Astrocyte (in vitro differentiated cells and primary cell): ENCODE measurements at regions not wholly inside any gene's neighbourhood (a gene's known extent, or its start where the extent isn't known, plus 50 kb on each side); places are given as distances from the start of the nearest gene placed in this dataset.
"Not testable (repeated sequence)": the region's sequence is repeated elsewhere in the genome, so short reads cannot be mapped to it uniquely, and the experiment has no call there.

ENCODE experiments used
- DNase-seq: peaks from one replicate; pipeline ENCODE4 v3.0.0-alpha.2; 2010; ENCODE audit warnings: low read depth
- FAIRE-seq: peaks from 2 replicates; lab custom pipeline; 2011; peaks lifted over from hg19 to GRCh38; lab: Jason Lieb, UNC
- H2AFZ ChIP-seq: 2 replicates; pipeline ENCODE4 v1.6.0; 2012; ENCODE audit warnings: low read depth, low read length, inconsistent platforms
- H3K27ac ChIP-seq: 2 replicates; pipeline ENCODE4 v1.5.1; 2011; ENCODE audit warnings: low read depth, low read length, inconsistent platforms
- H3K27me3 ChIP-seq: 2 replicates; pipeline ENCODE4 v1.6.0; 2011; ENCODE audit warnings: low read length, inconsistent platforms; ENCODE audit not compliant: insufficient read depth
- H3K36me3 ChIP-seq: 2 replicates; pipeline ENCODE4 v1.5.1; 2011; ENCODE audit warnings: low read length, inconsistent platforms; ENCODE audit not compliant: insufficient read depth
- H3K4me1 ChIP-seq: 2 replicates; pipeline ENCODE4 v1.5.1; 2011; ENCODE audit warnings: low read length, inconsistent platforms; ENCODE audit not compliant: insufficient read depth
- H3K4me2 ChIP-seq: 2 replicates; pipeline ENCODE4 v1.6.0; 2012; ENCODE audit warnings: low read length, inconsistent platforms
- H3K4me3 ChIP-seq: 2 replicates; pipeline ENCODE4 v1.5.1; 2011; ENCODE audit warnings: low read depth, mild to moderate bottlenecking, low read length, inconsistent platforms; ENCODE audit not compliant: insufficient read depth
- H3K79me2 ChIP-seq: 2 replicates; pipeline ENCODE4 v1.6.0; 2012; ENCODE audit warnings: mild to moderate bottlenecking, low read length, inconsistent platforms; ENCODE audit not compliant: insufficient read depth
- H3K9ac ChIP-seq: 2 replicates; pipeline ENCODE4 v1.6.0; 2012; ENCODE audit warnings: mild to moderate bottlenecking, low read length, inconsistent platforms
- H3K9me3 ChIP-seq: 2 replicates; pipeline ENCODE4 v1.5.1; 2012; ENCODE audit warnings: low read depth, mild to moderate bottlenecking, low read length, inconsistent platforms; ENCODE audit not compliant: insufficient read depth
- H4K20me1 ChIP-seq: 2 replicates; pipeline ENCODE4 v1.6.0; 2012; ENCODE audit warnings: low read length, inconsistent platforms; ENCODE audit not compliant: insufficient read depth
- H3K27ac Mint-ChIP-seq: one replicate; pipeline ENCODE4 v1.8.0; 2021; ENCODE audit warnings: mild to moderate bottlenecking, mixed read lengths; ENCODE audit not compliant: unreplicated experiment
- H3K27me3 Mint-ChIP-seq: one replicate; pipeline ENCODE4 v1.8.0; 2021; ENCODE audit warnings: low read depth, mixed read lengths; ENCODE audit not compliant: unreplicated experiment
- H3K36me3 Mint-ChIP-seq: one replicate; pipeline ENCODE4 v1.8.0; 2021; ENCODE audit warnings: low read depth, mixed read lengths; ENCODE audit not compliant: unreplicated experiment
- H3K4me1 Mint-ChIP-seq: one replicate; pipeline ENCODE4 v1.8.0; 2021; ENCODE audit warnings: low read depth, mixed read lengths; ENCODE audit not compliant: unreplicated experiment
- H3K4me3 Mint-ChIP-seq: one replicate; pipeline ENCODE4 v1.8.0; 2021; ENCODE audit warnings: mild to moderate bottlenecking, moderate library complexity, mixed read lengths; ENCODE audit not compliant: unreplicated experiment
- H3K9me3 Mint-ChIP-seq: one replicate; pipeline ENCODE4 v1.8.0; 2021; ENCODE audit warnings: mild to moderate bottlenecking, mixed read lengths; ENCODE audit not compliant: unreplicated experiment

GRCh38 chr10:47711428-47711827 lies 52.0 kb downstream of the SYT15B start:
- H3K27me3 ChIP-seq, FAIRE-seq, H3K9ac ChIP-seq, H2AFZ ChIP-seq, H3K9me3 ChIP-seq, H3K27me3 Mint-ChIP-seq, H3K4me1 ChIP-seq, H3K4me3 Mint-ChIP-seq, H3K36me3 Mint-ChIP-seq, H3K27ac ChIP-seq, H3K9me3 Mint-ChIP-seq, H3K79me2 ChIP-seq, H3K27ac Mint-ChIP-seq, H4K20me1 ChIP-seq, H3K4me2 ChIP-seq, H3K4me3 ChIP-seq, H3K4me1 Mint-ChIP-seq, DNase-seq, H3K36me3 ChIP-seq: not testable (repeated sequence)

GRCh38 chr10:47710443-47710842 lies 52.9 kb downstream of the SYT15B start:
- not testable (repeated sequence) for H3K4me3 ChIP-seq, DNase-seq, H3K4me1 ChIP-seq, H3K9ac ChIP-seq, H3K27ac Mint-ChIP-seq, H3K79me2 ChIP-seq, H3K27me3 ChIP-seq, H3K36me3 Mint-ChIP-seq, H3K27me3 Mint-ChIP-seq, FAIRE-seq, H3K9me3 ChIP-seq, H3K36me3 ChIP-seq, H3K4me1 Mint-ChIP-seq, H3K27ac ChIP-seq, H2AFZ ChIP-seq, H3K9me3 Mint-ChIP-seq, H3K4me2 ChIP-seq, H3K4me3 Mint-ChIP-seq, H4K20me1 ChIP-seq

DNA sequence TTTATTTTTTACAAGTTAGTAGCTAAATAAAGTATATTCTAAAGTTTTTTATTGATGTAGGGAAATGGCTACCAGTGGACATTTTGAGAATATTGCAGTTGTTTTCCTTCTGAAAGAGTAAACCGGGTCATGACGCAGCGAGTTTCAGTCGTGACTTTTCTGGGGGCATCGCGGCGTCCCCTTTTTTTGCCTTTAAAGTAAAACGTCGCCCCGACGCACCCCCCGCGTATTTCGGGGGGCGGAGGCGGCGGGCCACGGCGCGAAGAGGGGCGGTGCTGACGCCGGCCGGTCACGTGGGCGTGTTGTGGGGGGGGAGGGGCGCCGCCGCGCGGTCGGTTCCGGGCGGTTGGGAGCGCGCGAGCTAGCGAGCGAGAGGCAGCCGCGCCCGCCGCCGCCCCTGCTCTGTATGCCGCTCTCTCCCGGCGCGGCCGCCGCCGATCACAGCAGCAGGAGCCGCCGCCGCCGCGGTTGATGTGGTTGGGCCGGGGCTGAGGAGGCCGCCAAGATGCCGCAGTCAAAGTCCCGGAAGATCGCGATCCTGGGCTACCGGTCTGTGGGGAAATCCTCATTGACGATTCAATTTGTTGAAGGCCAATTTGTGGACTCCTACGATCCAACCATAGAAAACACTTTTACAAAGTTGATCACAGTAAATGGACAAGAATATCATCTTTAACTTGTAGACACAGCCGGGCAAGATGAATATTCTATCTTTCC lies 57.5 kb downstream of the SYT15B start:
- not testable (repeated sequence) for H3K9me3 Mint-ChIP-seq, H3K27ac Mint-ChIP-seq, H3K27me3 ChIP-seq, H3K36me3 Mint-ChIP-seq, H3K27ac ChIP-seq, DNase-seq, H4K20me1 ChIP-seq, H3K79me2 ChIP-seq, FAIRE-seq, H3K4me2 ChIP-seq, H3K4me1 Mint-ChIP-seq, H3K9me3 ChIP-seq, H3K27me3 Mint-ChIP-seq, H2AFZ ChIP-seq, H3K4me1 ChIP-seq, H3K9ac ChIP-seq, H3K36me3 ChIP-seq
- peak overlapping the region; percentile 46 for H3K4me3 ChIP-seq
- peak overlapping the region; percentile 75 for H3K4me3 Mint-ChIP-seq

DNA sequence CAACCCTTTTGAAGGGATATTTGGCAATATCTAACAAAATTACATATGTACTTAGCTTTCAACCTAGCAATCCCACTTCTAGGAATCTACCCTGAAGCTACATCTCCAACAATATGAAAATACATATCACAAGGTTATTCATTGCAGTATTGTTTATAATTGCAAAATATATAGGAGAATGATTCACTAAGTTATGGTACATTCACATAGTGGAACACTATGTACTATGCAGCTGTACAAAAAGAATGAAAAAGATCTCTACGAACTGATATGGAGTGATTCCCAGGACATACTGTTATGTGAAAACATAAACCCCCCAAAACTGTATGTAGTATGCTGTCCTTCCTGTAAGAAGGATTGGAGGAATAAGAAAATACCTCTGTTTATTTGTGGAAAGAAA lies 62.1 kb downstream of the SYT15B start:
- H3K27ac ChIP-seq, H3K9ac ChIP-seq, H3K4me2 ChIP-seq, DNase-seq, H3K79me2 ChIP-seq, H2AFZ ChIP-seq, H4K20me1 ChIP-seq, H3K4me1 ChIP-seq, H3K27me3 Mint-ChIP-seq, H3K9me3 Mint-ChIP-seq, H3K27me3 ChIP-seq, H3K27ac Mint-ChIP-seq, H3K4me3 ChIP-seq, H3K4me1 Mint-ChIP-seq, FAIRE-seq, H3K9me3 ChIP-seq, H3K4me3 Mint-ChIP-seq, H3K36me3 ChIP-seq, H3K36me3 Mint-ChIP-seq: not testable (repeated sequence)

GRCh38 chr10:47699854-47700253 lies 63.5 kb downstream of the SYT15B start:
- H4K20me1 ChIP-seq, H3K27ac ChIP-seq, H3K4me1 Mint-ChIP-seq, H3K4me3 Mint-ChIP-seq, H3K27me3 Mint-ChIP-seq, H3K4me3 ChIP-seq, H3K79me2 ChIP-seq, H3K36me3 ChIP-seq, H3K4me1 ChIP-seq, H2AFZ ChIP-seq, H3K27ac Mint-ChIP-seq, H3K4me2 ChIP-seq, H3K9ac ChIP-seq, H3K36me3 Mint-ChIP-seq, H3K9me3 Mint-ChIP-seq, FAIRE-seq, H3K9me3 ChIP-seq, H3K27me3 ChIP-seq: not testable (repeated sequence)
- DNase-seq = peak; percentile 24

- H3K79me2 ChIP-seq, H3K9me3 Mint-ChIP-seq, H3K36me3 Mint-ChIP-seq, H3K27me3 ChIP-seq, H2AFZ ChIP-seq, H3K4me2 ChIP-seq, H3K36me3 ChIP-seq, H3K4me1 Mint-ChIP-seq, H3K27ac ChIP-seq, H4K20me1 ChIP-seq, H3K4me3 ChIP-seq, H3K27me3 Mint-ChIP-seq, H3K9me3 ChIP-seq, DNase-seq, H3K9ac ChIP-seq, H3K4me3 Mint-ChIP-seq, FAIRE-seq, H3K4me1 ChIP-seq: not testable (repeated sequence)
- H3K27ac Mint-ChIP-seq = peak overlapping the region; percentile 71
These were observed 67.2 kb downstream of the SYT15B start for GRCh38 chr10:47696170-47696569.
